Erythroblast (primary cell): ENCODE measurements at regions not wholly inside any gene's neighbourhood (a gene's known extent, or its start where the extent isn't known, plus 50 kb on each side); places are given as distances from the start of the nearest gene placed in this dataset.

Experiments used
- GATA1 ChIP-seq: IDR thresholded peaks from 2 replicates; pipeline ENCODE4 v1.6.1; 2011; ENCODE audit warnings: low read depth, mild to moderate bottlenecking, control low read depth, low read length, moderate library complexity
- POLR2A ChIP-seq: IDR thresholded peaks from 2 replicates; pipeline ENCODE4 v1.6.1; 2011; ENCODE audit warnings: mild to moderate bottlenecking, low read length

DNA sequence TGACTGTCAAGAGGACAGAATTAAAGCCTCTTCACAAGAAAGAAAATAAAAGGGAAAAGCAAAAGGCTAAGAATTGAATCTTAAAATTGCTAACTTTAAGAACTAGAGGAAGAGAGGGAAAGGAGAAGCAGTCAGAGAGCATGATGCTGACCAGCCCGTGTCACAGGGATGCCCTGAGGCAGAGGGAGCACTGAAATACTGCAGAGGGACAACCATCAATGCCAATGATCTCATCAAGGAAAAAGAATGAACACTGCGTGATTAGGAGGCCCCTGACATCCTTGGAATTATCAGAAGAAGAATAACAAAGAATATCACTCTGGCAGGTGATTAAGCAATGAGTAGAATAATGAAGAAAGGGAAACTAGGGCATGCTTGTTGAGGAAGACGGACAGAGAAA is 252.2 kb upstream of the GRIP1 start:
- no peak for TF ChIP-seq POLR2A
- TF ChIP-seq GATA1, result no peak
